HUDEP-2 (cell line): ENCODE measurements at regions not wholly inside any gene's neighbourhood (a gene's known extent, or its start where the extent isn't known, plus 50 kb on each side); places are given as distances from the start of the nearest gene placed in this dataset.
A peak's percentile ranks its signal among the peaks of the same experiment; 100 is the strongest.

ENCODE experiments used
- DNase-seq, 76 experiments: peaks; one replicate each; lab custom pipeline; 2025; ENCODE audit not compliant: unreplicated experiment in 76 of 76; lab: John Stamatoyannopoulos, UW

DNA sequence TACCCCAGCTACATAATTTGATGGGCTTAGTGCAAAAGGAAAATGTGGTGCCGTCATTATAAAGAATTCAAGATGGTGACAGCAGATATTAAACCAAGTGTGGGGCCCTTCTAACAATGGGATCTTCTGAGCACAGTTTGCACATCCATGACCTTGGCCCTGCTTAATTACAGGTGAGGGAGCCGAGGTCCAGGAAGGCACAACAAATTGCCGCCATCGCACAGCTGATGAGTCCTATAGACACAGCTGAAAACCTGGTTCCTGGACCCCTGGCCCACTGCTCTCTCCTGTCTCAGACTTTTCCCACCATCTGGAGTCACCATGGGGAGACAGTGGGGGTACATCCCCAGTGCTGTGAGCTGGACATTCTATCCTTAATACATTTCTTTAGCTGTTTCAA is 95.8 kb upstream of the MAP4K3 start:
- no peak for DNase-seq

DNA sequence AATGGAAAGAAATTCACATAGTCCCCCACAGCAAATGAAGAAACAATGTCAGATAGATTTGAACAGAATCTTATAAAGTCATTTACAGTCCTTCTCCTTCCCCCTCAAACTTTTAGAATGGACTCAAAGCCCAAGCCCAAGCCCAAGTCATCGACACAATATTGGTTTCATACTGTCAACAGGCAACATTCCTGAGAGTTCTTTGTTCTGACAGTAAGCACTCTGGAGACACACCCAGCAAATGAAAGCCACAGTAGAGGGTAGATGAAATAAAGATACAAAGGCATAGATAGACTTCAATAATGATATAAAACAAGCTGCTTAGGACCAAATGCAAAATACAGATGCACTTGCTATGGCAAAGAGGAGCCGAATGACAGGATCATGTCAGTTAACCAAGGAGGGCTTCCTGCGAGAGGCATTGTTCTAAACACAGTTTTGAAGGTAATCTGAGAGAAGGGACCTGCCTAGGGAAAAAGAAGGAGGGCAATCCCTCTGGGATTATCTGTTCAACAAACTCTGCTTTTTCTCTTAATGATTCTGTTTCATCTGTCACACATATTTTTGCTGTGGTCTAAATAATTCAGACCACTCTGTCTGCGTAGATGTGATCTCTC is 97.1 kb upstream of the MAP4K3 start:
- no peak for DNase-seq

DNA sequence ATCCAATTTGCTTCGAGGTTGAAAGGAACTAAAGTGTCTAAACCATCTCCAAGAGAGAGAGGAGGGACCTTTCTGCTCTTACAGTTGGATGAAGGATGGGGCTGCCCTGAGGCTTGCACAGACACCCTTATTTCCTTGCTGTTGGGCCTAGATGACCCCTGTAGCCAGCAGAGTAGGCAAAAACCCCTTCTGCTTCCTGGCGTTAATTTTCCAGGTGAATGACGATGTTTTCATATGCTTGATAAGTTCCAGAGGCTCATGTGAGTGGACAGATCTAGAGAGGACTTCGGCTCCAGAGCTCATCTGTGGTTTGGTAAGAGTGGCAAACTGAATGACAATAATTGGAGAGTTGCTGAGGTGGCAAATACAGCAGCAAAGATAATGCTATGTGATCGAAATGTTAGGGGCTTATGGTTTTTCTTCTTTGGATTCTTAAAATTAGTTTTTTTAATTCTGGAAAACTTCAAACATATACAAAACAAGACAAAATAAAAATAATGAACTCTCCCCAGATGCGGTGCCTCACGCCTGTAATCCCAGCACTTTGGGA is 98.6 kb upstream of the MAP4K3 start:
- no peak for DNase-seq

DNA sequence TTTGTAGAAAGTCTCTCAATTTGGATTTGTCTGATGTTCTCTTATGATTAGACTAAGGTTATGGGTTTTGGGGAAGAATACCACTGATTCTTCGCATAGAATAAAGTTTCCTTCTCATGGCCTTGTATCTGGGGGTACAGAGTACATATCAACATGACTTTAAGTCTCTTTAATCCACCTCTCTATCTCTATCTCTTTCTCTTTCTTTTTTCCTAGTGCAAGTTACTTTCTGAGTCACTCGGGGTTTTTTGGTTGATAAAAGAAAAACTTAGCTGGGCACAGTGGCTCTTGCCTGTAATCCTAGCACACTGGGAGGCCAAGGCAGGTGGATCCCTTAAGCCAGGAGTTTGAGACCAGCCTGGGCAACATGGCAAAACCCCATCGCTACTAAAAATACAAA is 100.1 kb upstream of the MAP4K3 start:
- no peak for DNase-seq

DNA sequence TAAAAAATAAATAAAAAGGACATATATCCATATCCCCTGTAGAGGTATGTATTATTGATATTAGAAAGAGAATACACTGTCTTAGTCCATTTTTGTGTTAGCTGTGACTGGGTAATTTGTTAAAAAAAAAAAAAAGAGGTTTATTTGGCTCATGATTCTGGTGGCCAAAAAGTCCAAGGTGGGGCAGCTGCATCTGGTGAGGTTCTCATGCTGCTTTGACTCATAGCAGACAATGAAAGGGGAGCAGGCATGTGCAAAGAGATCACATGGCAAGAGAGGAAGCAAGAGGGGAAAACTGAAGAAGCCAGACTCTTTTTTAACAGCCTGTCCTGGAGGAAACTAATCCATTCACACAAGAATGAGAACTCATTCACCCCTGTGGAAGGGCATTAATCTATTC is 101.6 kb upstream of the MAP4K3 start:
- no peak for DNase-seq

DNA sequence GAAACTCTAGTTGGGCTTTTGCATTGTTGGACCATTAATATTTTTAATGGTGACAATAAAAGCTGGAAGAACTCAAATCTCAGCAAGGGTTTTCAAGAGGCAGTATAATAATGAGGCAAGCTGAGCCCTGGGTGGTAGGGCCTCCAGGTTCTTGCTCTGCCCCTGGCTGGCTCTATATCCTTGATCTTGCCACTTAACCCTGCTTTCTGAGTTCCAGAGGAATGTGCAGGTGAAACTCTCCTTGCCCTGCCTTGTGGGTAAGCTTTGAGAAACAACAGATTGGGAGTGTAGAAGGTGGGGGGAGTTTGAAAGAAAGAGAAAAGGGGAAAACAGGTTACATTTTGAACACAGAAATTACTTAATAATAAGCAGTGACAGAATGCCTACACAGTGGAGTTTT is 103.3 kb upstream of the MAP4K3 start:
- DNase-seq = no peak

DNA sequence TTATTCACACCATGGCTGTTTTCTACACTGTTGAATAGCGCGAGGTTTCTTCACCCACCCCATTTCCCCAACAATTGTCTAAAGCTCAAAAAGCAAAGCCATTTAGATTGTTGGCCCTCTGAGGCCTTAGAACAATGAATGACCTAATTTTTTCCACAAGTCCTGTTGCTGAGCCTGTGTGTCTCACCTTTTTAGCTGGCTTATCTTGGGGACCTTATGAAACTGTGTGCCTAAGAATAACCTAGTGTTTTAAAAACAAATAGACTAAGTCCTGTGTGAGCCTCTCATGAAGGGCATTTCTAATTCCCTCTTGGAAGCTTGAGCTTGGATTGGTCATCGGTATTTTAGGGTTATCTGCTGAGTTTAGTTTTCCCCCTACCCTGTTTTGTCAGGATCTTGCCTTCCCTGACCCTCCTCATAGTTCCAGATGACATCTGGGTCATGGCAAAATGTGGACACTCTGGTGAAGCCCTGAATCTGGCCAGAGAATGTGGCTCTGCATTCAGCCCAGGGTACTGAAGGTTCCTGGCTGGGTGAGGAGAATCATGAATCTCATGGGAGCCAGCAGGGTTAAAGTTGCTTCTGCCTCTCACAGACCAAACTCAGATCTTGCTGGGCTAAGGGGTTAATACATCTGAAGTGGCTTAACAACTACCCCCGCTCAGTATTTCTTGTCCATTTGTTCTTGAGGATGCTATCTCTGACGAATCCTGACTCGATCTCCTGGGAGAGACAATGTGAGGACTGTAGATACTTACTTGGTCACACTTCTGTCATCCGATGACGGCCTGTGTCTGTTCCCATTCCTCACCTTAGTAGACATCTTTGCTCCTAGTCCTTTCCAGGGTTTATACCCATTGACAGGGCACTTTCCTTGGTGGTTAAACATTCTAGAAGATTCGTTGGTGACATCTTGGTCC is 104.2 kb upstream of the MAP4K3 start:
- DNase-seq = no peak

DNA sequence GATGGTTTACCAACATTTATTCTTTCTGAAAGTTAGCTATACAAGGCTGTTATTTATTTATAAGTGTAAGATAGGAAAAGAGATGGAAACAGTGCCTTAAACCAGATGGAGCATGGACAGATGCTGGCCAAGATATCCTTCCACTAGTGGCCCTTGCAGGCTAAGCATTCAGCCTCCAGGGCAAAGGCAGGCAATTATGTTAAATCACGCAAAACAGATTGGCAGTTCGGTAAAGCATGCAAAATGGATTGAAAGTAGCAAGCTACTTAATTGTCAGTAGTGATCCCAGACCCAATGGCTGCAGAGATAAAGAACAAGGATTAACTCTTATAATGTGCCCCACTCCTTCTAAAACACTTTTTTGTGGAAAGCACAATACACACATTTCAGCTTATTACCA is 105.4 kb upstream of the MAP4K3 start:
- no peak for DNase-seq

DNA sequence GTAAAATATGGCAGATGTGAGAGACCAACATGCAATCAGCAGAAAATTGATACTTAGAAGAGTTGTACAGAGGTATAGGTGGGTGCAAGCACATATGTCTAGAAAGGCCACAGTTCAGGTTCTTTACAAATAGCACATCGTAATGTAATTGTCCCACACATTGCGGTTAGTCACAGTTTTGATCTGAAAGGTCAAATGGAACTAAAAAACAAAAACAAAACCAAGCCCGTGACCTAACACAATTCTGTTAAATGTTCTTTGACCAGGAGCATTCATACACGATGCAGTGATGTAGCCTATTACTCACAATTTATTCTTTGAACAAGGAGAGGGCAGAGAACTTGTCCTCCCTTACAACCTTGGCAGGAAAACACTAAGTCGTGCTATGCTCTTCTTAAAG is 108.9 kb upstream of the MAP4K3 start:
- DNase-seq = no peak

DNA sequence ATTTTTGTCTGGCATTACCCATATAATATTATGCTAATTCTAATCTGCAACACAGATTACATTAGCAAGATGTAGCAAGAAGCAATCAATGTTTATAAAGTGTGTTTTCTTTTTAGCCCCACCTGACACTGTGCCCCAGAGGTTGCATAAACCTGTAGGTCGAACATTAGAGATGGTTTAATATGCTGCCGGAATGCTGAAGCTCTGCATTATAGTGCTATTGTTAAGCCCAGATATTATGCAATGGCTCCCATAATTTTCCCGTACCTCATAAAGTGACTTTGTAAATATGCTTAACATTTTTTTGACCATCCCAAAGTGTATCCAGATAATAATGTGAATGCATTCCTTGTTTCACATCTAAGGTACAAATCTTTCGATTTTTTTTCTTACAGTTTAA is 109.3 kb upstream of the MAP4K3 start:
- DNase-seq = no peak

DNA sequence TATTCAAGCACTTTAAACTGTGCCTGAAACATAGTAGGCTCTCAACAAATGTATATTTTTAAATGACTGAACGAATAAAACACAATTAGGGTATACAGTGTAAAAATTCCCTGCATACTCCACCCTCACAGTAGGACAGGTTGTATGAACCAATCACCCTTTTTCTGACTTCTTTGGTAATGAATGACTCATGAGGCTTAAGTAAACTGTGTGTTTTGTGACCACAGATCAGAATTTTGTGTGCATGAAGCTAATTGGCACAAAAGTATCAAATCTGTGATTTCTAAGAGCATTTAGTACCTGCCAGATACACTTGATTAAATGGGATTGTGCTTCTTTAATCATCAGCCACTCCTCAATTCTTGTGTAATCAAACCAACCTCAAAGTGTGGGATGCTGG is 109.9 kb upstream of the MAP4K3 start:
- no peak for DNase-seq

DNA sequence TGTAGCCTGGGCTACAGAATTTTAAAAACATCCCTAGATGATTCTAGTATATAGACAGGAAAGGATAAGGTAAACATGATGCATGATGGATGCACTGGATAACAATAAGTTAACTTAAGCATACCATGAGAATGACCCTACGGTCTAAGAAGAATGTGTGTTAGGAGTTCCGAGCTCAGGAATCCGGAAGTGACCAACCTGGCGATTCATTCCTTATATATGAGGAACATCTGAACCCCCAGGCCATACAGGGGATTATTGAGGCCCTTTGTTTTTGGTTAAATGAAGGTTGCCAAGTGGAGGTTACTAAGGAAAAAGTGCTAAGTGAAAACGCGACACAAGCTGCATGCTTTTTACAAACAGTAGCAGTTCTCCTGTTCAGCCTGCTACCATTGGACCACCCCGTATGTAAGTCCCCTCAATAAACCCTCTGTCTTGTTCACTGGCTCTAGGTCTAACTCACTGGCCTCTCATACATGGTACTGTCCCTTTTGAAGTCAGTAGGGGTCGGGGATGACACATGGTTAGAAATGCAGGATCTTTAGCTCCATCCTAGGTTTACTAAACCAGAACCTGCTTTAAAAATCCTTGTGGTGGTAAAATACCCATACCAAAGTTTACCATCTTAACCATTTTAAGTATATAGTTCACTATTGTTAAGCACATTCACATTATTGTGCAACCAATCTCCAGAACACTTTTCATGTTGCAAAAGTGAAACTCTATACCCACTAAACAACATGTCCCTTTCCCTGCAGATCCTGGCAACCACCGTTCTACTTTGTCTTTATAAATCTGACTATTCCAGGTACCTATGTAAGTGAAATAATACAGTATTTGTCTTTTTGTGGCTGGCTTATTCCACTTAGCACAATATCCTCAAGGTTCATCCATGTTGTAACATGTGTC is 111.0 kb upstream of the MAP4K3 start:
- no peak for DNase-seq

DNA sequence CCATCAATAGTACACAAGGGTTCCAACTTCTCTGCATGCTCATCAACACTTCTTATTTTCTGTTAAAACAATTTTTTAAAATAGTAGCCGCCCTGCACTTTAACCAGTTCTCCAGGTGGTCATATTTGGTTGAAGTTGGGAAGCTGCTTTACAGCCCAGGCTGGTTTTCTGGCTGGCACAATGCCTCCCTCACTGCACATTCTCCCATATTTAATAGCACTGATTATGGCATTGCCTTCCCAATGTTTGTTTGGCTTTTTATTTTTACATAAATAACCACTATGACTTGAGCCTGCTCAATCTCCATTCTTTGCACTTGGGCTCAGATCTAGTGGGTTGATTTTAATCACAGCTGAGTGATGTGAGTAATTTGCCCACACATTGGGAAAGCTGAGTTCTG is 111.9 kb upstream of the MAP4K3 start:
- DNase-seq = no peak

DNA sequence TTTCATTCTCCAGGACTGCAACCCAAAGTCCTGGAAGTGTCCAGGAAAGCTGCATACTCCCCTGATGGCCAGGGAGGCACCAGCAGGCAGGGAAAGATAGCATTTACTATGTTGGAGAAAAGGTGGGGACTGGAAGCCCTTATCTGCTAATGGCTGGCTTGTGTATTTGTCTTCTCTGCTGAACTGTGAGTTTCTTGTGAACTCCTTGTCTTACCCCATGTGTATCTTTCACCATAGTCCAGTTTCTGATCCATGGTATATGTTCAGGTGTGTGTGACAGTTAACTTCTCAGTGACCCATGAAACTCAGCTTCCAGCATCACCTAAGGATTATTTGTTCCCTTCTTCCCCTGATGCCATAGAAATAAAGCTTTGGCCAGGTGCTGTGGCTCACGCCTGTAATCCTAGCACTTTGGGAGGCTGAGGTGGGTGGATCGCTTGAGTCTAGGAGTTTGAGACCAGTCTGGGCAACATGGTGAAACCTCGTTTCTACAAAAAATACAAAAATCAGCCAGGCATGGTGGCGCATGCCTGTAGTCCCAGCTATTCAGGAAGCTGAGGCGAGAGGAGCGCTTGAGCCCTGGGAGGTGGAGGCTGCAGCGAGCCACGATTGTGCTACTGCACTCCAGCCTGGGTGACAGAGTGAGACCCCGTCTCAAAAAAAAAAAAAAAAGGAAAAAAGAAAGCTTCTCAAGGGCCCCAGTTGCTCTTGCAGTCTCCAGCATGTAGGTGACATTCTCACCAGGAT is 112.8 kb upstream of the MAP4K3 start:
- no peak for DNase-seq

DNA sequence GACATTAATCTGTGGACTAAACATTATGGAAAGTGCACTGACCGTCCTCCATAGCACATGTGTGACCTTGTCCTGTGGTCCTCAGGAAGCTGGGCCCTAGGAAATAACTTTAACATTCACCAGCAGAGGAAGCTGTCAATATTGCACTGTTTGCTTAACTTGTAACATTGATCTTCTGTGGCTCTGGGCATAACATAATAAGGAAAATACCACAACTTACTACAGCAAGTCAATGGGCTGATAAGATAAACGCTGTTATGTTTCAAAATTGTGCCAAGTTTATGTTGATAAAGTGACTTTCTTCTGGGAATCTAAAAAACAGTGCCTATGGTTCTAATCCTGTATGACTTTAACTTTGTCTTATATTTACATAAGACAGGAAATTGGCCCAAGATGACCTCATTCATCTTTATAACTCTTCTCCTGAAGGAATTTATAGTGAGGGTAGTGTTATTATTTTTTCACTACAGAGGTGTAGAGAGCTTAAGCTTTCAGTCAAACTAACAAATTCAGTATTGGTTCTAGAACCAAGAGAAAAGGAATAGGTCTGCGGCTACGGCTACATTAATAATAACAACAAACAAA is 113.7 kb upstream of the MAP4K3 start:
- peak in 9 of 76 experiments; percentile 2 to 35 (median 23) for DNase-seq

DNA sequence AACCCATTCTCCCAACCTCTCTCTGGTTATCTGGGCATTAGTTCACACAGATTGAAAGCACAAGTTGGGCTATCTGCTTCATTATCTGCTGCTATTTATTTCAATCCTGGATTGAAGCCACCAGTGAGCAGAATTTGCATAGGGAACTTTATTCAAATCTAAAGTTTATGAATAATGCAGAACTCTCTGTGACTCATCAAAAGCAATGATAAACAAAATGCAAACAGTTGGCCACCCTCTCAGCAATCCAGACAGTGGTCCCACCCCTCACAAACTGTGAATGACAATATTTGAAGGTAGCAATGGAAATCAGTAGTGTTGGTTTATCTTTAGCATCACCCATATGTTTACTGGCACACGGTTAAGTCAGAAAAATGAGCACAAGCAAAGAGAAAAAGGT is 106.8 kb upstream of the TMEM178A start:
- no peak for DNase-seq

DNA sequence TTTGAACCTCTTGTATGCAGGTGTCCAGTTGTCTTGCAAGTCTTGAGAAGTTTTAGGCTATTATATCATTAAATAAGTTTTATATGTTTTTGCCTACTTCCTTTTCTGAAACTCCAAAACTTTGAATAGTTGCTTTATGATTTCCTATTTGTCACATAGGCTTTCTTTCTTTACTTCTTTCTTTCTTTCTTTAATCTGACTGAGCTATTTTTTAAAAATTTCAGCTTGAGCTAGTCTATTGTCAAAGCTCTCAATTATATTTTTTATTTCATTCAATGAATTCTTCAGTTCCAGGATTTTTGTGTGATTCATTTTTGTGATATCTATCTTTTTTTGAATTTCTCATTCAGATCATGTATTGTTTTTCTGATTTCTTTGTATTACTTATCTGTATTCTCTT is 102.1 kb upstream of the TMEM178A start:
- no peak for DNase-seq

DNA sequence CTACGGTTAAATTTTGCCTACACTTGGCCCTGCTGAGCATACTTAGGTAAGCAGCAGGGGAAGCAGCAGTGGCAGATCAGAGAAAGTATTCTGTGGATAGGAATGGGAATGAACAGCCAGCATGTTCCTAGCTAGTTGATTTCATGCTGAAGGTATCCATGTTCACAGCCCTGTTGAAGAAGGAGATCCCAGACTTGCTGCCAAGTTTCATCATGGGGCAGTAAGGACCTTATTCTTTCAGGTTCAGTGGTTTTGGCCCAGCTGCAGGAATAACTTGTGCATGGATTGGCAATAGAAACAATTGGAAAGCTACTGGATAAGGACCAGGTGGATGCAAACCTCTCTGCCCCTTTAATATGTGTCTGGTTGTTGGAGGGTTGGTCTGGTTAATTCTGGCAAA is 98.2 kb upstream of the TMEM178A start:
- DNase-seq = no peak

DNA sequence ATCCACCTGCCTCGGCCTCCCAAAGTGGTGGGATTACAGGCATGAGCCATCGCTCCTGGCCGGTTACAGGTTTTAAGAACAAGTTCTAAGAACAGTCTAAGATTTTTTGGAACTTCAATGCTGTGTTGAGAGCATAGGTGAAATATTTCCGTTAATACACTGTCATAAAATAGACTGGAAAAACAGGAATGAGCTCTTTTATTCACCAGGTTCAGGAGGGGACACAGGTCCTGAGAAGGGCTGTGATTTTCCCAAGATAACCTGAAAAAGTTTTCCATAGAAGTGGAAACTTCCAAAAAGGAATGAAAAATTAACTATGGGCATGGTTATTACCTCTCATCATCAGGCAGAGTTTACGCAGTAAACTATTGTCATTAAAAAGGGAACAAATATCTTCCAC is 97.6 kb upstream of the TMEM178A start:
- no peak for DNase-seq

DNA sequence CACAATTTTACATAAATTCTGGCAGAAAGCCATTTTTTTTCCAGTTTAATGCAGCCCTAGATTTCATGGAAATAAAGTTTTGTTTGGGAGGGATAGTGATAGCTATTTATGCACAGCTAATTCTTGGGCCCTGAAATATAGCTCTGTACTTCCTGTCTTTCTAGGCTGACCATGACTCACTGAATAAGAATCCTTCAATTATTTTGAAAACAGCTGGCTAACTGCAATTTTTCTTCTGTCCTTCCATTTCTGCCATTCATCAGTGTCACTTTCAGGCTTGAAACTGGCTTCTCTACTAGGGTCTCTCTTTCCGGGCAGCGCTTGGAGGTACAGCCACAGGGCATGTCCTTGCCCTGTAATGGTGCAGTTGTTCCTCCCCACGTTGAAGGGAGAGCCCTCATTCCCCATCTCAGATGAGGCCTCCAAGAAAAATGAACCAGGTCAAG is 97.1 kb upstream of the TMEM178A start:
- no peak for DNase-seq
